ENCODE measurements at regions not wholly inside any gene's neighbourhood (a gene's known extent, or its start where the extent isn't known, plus 50 kb on each side); places are given as distances from the start of the nearest gene placed in this dataset.

DNA sequence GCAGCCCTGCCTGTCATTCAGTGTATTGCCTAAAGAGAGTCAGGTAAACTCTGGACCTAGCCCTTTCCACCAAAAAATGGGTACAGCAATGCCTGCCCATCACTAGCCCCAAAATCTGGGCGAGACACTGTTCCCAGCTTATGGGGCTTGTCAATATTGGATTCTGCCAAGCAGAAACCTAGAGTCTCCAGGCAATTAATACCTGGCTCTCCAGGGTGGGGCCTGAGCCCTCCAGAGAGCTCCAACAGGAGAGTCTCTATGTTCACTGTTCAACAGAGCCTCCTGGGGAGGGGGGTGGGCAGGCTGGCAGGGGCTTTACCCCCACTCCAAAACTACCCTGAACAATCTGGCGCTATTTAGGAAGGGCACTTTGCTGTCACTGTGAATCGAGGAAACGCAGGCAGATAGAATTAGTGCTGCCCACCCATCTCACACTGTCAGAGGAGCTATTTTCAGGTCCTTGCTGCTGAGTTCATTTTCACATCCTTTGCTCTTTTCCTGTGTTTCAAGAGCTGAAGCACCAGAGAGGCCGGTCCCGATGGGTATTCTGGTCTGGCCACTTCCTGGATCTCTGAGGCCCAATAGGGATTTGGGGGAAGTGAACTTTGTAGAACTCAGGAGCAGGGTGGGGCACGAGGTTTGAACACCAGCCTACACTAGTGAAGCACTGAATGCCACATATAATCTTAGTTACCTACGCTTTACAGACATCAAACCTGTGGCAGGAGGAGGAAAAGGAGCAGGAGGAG, 121.8 kb downstream of the C5orf15 start:
- TF ChIP-seq, protein P1, sequence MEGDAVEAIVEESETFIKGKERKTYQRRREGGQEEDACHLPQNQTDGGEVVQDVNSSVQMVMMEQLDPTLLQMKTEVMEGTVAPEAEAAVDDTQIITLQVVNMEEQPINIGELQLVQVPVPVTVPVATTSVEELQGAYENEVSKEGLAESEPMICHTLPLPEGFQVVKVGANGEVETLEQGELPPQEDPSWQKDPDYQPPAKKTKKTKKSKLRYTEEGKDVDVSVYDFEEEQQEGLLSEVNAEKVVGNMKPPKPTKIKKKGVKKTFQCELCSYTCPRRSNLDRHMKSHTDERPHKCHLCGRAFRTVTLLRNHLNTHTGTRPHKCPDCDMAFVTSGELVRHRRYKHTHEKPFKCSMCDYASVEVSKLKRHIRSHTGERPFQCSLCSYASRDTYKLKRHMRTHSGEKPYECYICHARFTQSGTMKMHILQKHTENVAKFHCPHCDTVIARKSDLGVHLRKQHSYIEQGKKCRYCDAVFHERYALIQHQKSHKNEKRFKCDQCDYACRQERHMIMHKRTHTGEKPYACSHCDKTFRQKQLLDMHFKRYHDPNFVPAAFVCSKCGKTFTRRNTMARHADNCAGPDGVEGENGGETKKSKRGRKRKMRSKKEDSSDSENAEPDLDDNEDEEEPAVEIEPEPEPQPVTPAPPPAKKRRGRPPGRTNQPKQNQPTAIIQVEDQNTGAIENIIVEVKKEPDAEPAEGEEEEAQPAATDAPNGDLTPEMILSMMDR (conservative IDR thresholded peaks at IDR 0.05; ENCODE audit: low read depth, low read length): no peak
- TF ChIP-seq EZH2 (IDR thresholded peaks at IDR 0.05; ENCODE audit: borderline replicate concordance, low read depth, low read length, poor library complexity, severe bottlenecking): no peak
